HG02973 (cell line): ENCODE measurements at regions not wholly inside any gene's neighbourhood (a gene's known extent, or its start where the extent isn't known, plus 50 kb on each side); places are given as distances from the start of the nearest gene placed in this dataset.
A peak's percentile ranks its signal among the peaks of the same experiment; 100 is the strongest.

ENCODE experiments used
- ATAC-seq: cut with Tn5 transposase; IDR thresholded peaks from one replicate; pipeline ENCODE4 v1.9.1; 2021; ENCODE audit warnings: moderate library complexity; ENCODE audit not compliant: unreplicated experiment

GRCh38 chr3:27935492-27935891 lies 213.4 kb upstream of the EOMES start:
- no peak for ATAC-seq

GRCh38 chr3:27939521-27939920 lies 217.4 kb upstream of the EOMES start:
- no peak for ATAC-seq

- ATAC-seq: no peak
Measured at GRCh38 chr3:27939940-27940339, 217.8 kb upstream of the EOMES start.

- peak; percentile 69 for ATAC-seq
Measured at GRCh38 chr3:27943106-27943505, 221.0 kb upstream of the EOMES start.

- ATAC-seq: no peak
Measured at GRCh38 chr3:27945229-27945628, 223.1 kb upstream of the EOMES start.

- no peak for ATAC-seq
Measured at GRCh38 chr3:27960133-27960532, 238.0 kb upstream of the EOMES start.

GRCh38 chr3:27963519-27963918 lies 241.4 kb upstream of the EOMES start:
- no peak for ATAC-seq

GRCh38 chr3:27971600-27971999 lies 249.5 kb upstream of the EOMES start:
- ATAC-seq: no peak

GRCh38 chr3:27976933-27977332 lies 254.8 kb upstream of the EOMES start:
- peak; percentile 68 for ATAC-seq

- ATAC-seq: no peak
Measured at GRCh38 chr3:27978440-27978839, 256.3 kb upstream of the EOMES start.

- no peak for ATAC-seq
Measured at GRCh38 chr3:27985369-27986035, 255.9 kb upstream of the CMC1 start.

- no peak for ATAC-seq
Measured at GRCh38 chr3:27986234-27986879, 255.1 kb upstream of the CMC1 start.

- no peak for ATAC-seq
Measured at GRCh38 chr3:27990324-27990723, 251.1 kb upstream of the CMC1 start.

- no peak for ATAC-seq
Measured at GRCh38 chr3:27990837-27991236, 250.6 kb upstream of the CMC1 start.

- no peak for ATAC-seq
Measured at GRCh38 chr3:27993051-27993450, 248.4 kb upstream of the CMC1 start.

- ATAC-seq: no peak
Measured at GRCh38 chr3:28000608-28001007, 240.8 kb upstream of the CMC1 start.

GRCh38 chr3:28008235-28008634 lies 233.2 kb upstream of the CMC1 start:
- ATAC-seq: no peak

GRCh38 chr3:28012830-28013229 lies 228.6 kb upstream of the CMC1 start:
- ATAC-seq: no peak

- ATAC-seq: no peak
Measured at GRCh38 chr3:28013864-28014473, 227.4 kb upstream of the CMC1 start.

GRCh38 chr3:28018925-28019718 lies 222.3 kb upstream of the CMC1 start:
- ATAC-seq: no peak

GRCh38 chr3:28019740-28020139 lies 221.7 kb upstream of the CMC1 start:
- ATAC-seq: no peak

GRCh38 chr3:28022916-28023315 lies 218.5 kb upstream of the CMC1 start:
- no peak for ATAC-seq
